ENCODE measurements at regions not wholly inside any gene's neighbourhood (a gene's known extent, or its start where the extent isn't known, plus 50 kb on each side); places are given as distances from the start of the nearest gene placed in this dataset.

- peak; percentile 62 for DNase-seq (ENCODE audit: low read depth)
Measured at GRCh38 chr2:71846669-71847291, 300.9 kb downstream of the CYP26B1 start.

GRCh38 chr2:71846072-71846471 is 301.6 kb downstream of the CYP26B1 start:
- DNase-seq (ENCODE audit: low read depth), result no peak

DNA sequence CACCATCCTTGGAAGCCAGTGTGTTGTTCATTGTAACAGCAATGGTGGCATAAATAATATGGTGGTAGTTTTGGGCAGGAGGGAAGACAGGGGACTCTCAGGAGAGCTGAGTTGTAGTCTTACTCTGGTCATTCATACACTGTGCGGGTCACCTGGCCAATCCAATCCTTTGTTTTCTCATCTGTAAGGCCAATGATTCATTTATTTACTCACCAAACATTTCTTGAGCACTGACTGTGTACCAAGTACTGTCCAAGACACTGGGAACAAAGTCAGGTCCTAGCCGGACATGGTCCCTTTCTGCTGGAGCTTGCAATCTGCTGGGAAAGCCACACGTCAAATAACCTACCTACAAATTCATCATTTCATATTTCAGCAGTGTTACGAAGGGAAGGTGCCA is 302.7 kb downstream of the CYP26B1 start:
- DNase-seq (ENCODE audit: low read depth), result no peak

DNA sequence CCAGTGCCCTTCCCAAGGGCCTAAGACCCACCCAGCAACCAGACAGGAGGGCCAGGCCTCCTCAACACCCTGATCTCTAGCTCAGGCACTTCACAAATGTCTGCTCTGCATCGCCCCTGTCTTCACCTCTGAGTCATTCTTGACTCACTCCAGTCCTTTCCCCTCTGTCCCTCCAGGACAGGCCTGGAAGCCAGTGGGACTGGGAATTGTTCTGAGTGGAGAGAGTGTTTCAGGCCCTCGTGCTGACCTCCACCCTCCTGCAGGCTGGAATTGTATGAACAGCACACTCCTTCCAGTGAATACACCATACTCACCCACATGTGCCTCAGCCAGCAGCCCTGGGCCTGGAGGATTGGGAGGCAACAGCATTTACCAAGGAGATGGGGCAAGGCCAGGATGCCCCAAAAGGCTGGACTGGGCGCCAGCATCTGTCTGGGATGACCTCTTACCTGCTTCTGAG is 304.2 kb downstream of the CYP26B1 start:
- peak; percentile 70 for DNase-seq (ENCODE audit: low read depth)

- no peak for DNase-seq (ENCODE audit: low read depth)
Measured at GRCh38 chr2:71842744-71843143, 304.9 kb downstream of the CYP26B1 start.

GRCh38 chr2:71839826-71840225 is 307.8 kb downstream of the CYP26B1 start:
- DNase-seq (ENCODE audit: low read depth), result no peak

GRCh38 chr2:71834796-71835195 is 312.9 kb downstream of the CYP26B1 start:
- DNase-seq (ENCODE audit: low read depth), result no peak

DNA sequence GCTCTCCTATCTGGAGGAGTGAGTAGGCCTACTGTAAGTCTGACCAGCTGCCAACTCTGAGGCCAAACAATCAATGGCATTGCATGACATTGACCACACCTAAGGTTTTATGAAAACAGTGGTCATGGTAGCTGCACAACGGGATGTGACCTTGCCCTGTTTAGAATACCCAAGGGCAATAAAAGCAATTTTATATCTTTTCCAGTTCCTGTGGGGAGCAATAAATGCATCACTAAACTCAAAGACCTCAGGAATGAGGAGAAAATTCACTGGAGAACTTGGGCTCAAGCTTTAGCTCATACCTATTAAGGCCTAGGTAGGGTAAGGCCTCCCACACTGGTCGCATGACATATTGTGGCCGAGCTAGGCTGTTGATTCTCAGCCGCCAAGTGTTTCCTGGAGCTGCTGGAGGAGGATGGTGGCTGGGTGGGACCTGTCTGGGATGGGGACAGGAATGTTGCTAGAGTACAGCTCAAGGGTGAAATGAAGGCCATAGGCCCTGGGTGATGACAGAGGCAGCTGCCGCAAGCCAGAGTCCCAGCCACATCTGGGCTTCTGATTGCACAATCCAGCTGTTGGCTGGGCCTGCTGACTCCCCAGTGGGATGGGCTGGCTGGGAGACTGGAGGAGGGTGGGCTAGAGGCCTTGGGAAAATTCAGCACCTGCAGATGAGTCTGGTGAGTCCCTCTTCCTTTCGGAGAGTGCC is 313.7 kb downstream of the CYP26B1 start:
- DNase-seq (ENCODE audit: low read depth), result no peak

DNA sequence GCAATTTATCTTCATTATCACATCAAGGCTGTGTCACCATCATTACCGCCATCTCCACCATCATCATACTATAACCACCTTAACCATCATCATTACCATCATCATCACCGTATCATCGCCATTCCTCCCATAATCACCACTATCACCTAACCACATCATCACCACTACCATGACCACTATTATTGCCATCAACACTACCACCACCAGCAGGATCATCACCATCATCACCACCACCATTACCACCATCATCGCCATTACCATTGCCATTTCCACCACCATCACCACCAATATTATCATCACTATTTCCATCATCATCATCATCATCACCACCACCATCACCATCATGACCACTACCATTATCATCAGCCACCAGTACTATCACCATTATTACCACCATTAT is 314.4 kb downstream of the CYP26B1 start:
- no peak for DNase-seq (ENCODE audit: low read depth)

DNA sequence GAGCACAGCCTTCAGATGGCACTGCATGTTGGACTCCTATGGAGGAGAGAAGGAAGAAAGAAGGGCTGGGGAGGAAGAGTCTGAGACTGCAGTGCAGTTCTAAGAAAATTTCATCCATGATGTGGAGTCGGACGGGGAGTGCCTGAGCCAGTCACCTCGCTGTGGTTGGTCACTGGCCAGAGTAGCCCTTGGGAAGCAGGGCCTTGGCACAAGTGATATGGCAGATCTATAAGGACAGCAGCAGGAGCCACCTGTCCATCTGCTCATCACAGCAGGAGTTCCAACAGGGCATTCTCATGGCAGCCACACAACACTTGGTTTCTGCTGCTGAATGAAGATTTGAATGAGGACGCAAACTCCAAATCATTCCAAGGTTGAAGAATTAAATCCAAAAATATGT is 314.8 kb downstream of the CYP26B1 start:
- no peak for DNase-seq (ENCODE audit: low read depth)

DNA sequence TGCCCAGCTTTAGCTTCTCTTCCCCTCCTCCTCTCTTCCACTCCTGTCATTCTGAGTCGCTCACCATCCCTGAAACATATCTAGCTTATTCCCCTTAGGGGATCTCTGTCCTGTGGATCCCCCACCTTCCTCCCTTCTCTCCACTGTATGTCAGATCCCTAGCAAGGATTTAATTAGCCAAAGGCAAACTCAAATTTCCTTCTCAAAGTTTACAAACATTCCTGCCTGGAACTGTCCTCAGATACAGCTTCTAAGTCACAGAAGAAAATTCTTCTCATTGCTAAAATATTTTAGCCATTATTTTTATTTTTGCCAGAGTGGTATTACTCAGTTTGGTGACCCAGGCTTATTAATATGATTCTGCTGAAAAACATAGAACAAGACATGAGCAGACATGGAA is 315.3 kb downstream of the CYP26B1 start:
- no peak for DNase-seq (ENCODE audit: low read depth)

GRCh38 chr2:71831193-71831577 is 316.5 kb downstream of the CYP26B1 start:
- peak; percentile 55 for DNase-seq (ENCODE audit: low read depth)

- no peak for DNase-seq (ENCODE audit: low read depth)
Measured at GRCh38 chr2:71830497-71831192, 317.0 kb downstream of the CYP26B1 start.

GRCh38 chr2:71829008-71829407 is 318.7 kb downstream of the CYP26B1 start:
- no peak for DNase-seq (ENCODE audit: low read depth)

DNA sequence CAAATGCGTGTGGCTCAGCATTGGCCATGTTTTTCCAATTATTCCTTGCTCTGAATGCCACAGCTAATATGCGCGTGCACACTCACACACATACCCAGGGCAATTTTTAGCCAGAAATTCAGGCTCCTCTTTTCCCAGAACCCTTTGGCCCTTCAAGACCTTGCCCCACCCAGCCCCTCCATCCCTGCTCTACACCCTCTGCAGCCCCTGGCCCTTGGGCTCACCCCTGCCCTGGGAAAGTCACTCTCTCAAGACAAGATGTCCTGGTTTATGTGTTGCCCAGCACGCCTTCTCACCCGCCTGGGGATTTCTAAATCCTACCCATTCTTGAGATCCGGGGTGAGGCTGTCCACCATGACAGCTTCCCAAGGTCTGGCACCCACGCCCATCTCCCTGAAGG is 319.7 kb downstream of the CYP26B1 start:
- DNase-seq (ENCODE audit: low read depth), result no peak

DNA sequence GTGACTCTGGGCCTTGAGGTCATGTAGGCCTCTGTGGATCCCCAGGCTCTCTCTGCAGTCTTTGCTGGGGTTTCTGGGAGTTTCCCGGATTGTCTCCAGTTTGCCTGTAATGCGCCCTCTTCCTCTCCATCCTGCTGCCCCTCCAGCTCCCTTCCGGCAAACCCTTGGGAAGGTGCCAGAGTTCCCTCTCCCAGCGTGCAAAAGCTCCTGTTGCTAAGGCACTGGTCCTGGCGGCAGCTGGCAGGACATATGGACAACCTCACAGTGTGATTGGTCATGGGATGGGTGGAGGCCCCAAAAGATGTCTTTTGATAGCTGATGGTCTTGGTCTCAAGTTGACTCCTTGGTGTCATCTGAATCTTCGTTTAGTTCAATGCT is 320.1 kb downstream of the CYP26B1 start:
- DNase-seq (ENCODE audit: low read depth), result no peak

GRCh38 chr2:71826826-71827523 is 320.7 kb downstream of the CYP26B1 start:
- no peak for DNase-seq (ENCODE audit: low read depth)

GRCh38 chr2:71826299-71826698 is 321.4 kb downstream of the CYP26B1 start:
- DNase-seq (ENCODE audit: low read depth), result no peak

GRCh38 chr2:71824436-71824835 is 323.2 kb downstream of the CYP26B1 start:
- DNase-seq (ENCODE audit: low read depth), result no peak

GRCh38 chr2:71823526-71823925 is 324.1 kb downstream of the CYP26B1 start:
- no peak for DNase-seq (ENCODE audit: low read depth)

- DNase-seq (ENCODE audit: low read depth), result no peak
Measured at GRCh38 chr2:71822463-71822862, 325.2 kb downstream of the CYP26B1 start.

DNA sequence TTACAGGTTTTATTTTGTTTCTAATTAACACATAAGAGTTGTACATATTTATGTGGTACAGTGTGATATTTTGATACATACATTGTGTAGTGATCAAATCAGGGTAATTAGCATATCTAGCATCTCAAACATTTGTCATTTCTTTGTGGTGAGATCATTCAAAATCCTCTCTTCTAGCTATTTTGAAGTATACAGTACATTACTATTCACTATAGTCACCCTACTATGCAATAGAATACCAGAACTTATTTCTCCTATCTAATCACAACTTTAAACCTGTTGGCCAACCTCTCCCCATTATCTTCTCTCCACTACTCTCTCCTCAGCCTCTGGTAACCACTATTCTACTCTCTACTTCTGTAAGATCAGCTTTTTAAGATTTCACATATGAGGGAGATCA is 325.8 kb downstream of the CYP26B1 start:
- no peak for DNase-seq (ENCODE audit: low read depth)

Data from HT1080 (cell line).